Fibroblast of villous mesenchyme (primary cell): ENCODE measurements at regions not wholly inside any gene's neighbourhood (a gene's known extent, or its start where the extent isn't known, plus 50 kb on each side); places are given as distances from the start of the nearest gene placed in this dataset.

ENCODE experiments used
- DNase-seq: peaks from one replicate; pipeline ENCODE4 v3.0.0-alpha.2; 2010; ENCODE audit warnings: low read depth
- H3K4me3 ChIP-seq: 2 replicates; pipeline ENCODE4 v1.5.1; 2011; ENCODE audit warnings: low read depth, mild to moderate bottlenecking, low read length
- CTCF ChIP-seq: IDR thresholded peaks from 2 replicates; pipeline ENCODE4 v1.5.1; 2012; ENCODE audit warnings: low read depth, mild to moderate bottlenecking, low read length; ENCODE audit not compliant: insufficient read depth

DNA sequence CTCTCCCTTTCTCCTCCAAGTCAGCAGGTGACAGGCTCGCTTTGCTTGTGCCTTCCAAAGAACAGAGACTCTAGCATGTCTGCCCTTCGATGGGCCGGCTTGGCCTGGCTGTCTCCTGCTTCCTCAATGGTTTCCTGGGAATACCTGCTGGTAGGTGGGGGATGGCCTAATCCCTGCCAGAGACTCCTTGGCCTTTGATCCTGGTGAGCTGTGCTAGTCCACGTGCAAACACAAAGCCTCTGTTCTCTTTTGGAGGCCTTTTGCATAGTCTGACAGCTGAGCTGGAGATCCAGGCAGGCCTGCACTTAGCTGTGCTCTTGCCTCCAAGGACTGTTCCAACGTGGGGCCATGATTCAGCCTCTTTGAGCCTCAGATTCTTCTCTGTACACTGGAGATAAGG lies 67.6 kb downstream of the ARL4C start:
- no peak for DNase-seq
- no peak for TF ChIP-seq CTCF
- no peak overlapping the region for H3K4me3 ChIP-seq

DNA sequence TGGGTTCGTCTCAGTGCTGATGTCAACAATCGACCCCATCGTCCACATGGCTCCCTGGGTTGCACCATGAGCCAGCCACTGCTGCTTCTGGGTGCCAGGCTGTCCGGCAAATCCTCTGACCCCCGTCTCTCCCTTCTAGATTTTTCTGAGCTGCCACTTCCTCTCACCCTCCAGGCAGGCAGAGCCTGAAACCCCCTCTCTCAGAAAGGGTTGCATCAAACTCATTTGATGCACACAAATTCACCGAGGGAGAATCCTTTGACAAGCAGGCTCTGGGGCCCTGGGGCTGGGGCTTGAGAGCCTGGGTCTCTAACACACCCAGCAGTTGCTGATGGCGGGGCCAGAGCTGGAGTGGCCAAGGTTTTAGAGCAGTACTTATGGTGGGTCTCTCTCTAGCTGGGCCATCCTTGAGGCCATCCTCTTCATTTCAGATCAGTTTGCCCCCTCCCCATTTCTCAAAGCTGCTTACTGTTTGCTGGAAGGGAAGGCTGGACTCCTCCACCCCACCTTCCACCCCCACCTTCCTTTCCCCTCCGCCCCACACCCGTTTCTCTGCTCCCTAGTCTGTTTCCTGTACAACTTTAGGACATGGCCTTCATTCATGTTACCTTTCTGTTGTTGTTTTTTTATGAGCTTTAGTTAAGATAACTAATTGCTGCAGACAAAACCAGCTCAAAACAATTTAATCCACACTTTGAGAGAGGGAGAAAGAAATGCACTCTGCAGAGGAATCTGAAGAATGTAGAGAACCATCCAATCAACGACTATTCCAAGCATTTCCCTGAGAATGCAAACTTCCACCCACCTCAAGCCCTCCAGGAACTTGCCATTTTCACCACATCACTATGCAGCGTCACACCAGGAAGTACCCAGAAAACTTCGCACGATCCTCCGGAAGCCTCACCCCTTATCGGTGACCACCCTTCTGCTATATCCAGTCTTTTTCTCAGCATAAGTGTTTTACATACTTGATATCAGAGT lies 69.5 kb downstream of the ARL4C start:
- no peak overlapping the region for H3K4me3 ChIP-seq
- peak; percentile 49 for DNase-seq
- no peak for TF ChIP-seq CTCF

DNA sequence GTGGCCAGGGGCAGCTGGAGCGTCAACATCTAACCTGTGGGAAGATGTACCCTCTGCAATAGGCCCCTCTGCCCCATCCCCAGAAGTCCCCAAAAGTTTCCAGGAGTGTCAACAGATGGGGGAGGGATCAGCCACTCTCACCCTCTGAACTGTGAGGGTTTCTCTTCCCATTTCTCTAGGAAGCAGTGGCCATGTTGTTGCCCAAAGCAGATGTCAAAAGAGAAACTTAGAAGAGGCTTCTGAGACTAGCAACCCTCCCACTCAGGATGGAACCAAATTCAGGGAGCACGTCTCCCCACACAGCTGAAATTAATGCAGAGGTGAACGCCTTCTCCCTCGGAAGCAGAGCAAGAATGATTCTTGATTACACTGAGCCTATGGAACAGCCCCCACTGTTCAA lies 70.3 kb downstream of the ARL4C start:
- no peak for DNase-seq

DNA sequence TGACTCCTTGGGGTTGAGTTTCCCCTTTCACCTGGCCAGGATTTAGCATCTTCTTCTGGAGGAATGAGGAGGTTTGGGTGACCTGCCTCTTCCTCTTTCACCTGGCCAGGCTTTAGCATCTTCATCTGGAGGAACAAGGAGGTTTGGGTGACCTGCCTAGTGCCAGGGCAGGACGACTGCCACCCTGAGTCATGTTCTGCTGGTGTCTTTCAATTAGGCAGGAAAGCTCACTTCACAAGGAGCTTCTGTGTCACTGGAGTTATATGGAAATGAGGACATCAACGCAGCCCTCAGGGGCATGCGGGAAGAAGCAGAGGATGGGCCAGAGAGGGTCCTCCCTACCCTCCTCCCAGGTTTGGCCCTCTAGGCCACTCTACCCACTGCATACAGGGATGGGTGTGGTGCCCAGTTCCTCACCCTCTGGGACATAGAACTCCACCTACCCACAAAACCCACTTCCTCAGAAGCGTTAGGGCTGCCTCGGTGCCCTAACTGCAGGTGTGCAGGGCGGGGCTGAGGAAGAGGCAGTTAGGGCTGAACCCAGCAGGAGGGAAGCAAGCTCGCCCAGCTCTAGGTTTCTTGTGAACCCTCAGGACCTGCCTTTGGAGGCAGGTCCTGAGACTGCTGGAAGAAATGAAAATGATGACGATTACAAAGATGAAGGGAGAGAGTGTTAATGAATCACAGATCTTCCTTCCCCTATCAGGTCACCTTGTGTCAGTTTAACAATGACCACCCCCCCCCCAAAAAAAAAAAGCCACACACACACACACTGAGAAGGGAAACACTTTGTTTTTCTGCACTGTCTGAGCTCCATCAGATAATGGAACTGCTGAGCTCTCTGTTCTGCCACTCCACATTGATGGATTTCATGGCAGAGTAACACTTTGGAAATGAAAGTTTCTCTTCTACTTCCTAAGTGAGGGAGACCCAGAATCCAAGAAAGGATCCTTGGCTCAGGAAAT lies 71.0 kb downstream of the ARL4C start:
- no peak for TF ChIP-seq CTCF
- no peak overlapping the region for H3K4me3 ChIP-seq
- no peak for DNase-seq

More for the DNA sequence above, 70.3 kb downstream of the ARL4C start:
- no peak for TF ChIP-seq CTCF
- H3K4me3 ChIP-seq, result no peak overlapping the region

GRCh38 chr2:234423884-234424283 lies 73.0 kb downstream of the ARL4C start:
- TF ChIP-seq CTCF, result no peak
- DNase-seq, result no peak
- no peak overlapping the region for H3K4me3 ChIP-seq

GRCh38 chr2:234422981-234423431 lies 73.9 kb downstream of the ARL4C start:
- H3K4me3 ChIP-seq, result no peak overlapping the region
- TF ChIP-seq CTCF, result no peak
- no peak for DNase-seq
